ENCODE measurements at regions not wholly inside any gene's neighbourhood (a gene's known extent, or its start where the extent isn't known, plus 50 kb on each side); places are given as distances from the start of the nearest gene placed in this dataset.
A peak's percentile ranks its signal among the peaks of the same experiment; 100 is the strongest.

- TF ChIP-seq, protein P1, sequence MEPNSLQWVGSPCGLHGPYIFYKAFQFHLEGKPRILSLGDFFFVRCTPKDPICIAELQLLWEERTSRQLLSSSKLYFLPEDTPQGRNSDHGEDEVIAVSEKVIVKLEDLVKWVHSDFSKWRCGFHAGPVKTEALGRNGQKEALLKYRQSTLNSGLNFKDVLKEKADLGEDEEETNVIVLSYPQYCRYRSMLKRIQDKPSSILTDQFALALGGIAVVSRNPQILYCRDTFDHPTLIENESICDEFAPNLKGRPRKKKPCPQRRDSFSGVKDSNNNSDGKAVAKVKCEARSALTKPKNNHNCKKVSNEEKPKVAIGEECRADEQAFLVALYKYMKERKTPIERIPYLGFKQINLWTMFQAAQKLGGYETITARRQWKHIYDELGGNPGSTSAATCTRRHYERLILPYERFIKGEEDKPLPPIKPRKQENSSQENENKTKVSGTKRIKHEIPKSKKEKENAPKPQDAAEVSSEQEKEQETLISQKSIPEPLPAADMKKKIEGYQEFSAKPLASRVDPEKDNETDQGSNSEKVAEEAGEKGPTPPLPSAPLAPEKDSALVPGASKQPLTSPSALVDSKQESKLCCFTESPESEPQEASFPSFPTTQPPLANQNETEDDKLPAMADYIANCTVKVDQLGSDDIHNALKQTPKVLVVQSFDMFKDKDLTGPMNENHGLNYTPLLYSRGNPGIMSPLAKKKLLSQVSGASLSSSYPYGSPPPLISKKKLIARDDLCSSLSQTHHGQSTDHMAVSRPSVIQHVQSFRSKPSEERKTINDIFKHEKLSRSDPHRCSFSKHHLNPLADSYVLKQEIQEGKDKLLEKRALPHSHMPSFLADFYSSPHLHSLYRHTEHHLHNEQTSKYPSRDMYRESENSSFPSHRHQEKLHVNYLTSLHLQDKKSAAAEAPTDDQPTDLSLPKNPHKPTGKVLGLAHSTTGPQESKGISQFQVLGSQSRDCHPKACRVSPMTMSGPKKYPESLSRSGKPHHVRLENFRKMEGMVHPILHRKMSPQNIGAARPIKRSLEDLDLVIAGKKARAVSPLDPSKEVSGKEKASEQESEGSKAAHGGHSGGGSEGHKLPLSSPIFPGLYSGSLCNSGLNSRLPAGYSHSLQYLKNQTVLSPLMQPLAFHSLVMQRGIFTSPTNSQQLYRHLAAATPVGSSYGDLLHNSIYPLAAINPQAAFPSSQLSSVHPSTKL (CRISPR knock-in tag; IDR thresholded peaks at IDR 0.05) = peak; percentile 41; the same call in 1 of the 2 replicates
- TF ChIP-seq FOXP4 (CRISPR knock-in tag; IDR thresholded peaks at IDR 0.05) (0 out of 2 replicates have a peak, but pooled peaks have one; percentile 54), ZNF501 (CRISPR knock-in tag; IDR thresholded peaks at IDR 0.05) (0 out of 2 replicates have a peak, but pooled peaks have one; percentile 44), GATAD2A (CRISPR knock-in tag; IDR thresholded peaks at IDR 0.05) (peak; percentile 66), SOX6 (IDR thresholded peaks at IDR 0.05) (no peak), SOX6 (CRISPR knock-in tag; IDR thresholded peaks at IDR 0.05) (peak; percentile 84), ZNF24 (IDR thresholded peaks at IDR 0.05) (peak; percentile 81), NONO (IDR thresholded peaks at IDR 0.05) (no peak), NONO (CRISPR knock-in tag; conservative IDR thresholded peaks at IDR 0.05) (0 out of 2 replicates have a peak, but pooled peaks have one; percentile 41), NFE2 (CRISPR knock-in tag; IDR thresholded peaks at IDR 0.05) (no peak), SOX5 (CRISPR knock-in tag; IDR thresholded peaks at IDR 0.05; ENCODE audit: borderline replicate concordance) (peak; percentile 82), CEBPG (CRISPR knock-in tag; IDR thresholded peaks at IDR 0.05) (0 out of 2 replicates have a peak, but pooled peaks have one; percentile 3), ZFY (CRISPR knock-in tag; IDR thresholded peaks at IDR 0.05) (0 out of 2 replicates have a peak, but pooled peaks have one; percentile 32), ZNF281 (CRISPR knock-in tag; IDR thresholded peaks at IDR 0.05; ENCODE audit: borderline replicate concordance) (peak; percentile 56; the same call in 1 of the 2 replicates), LCORL (IDR thresholded peaks at IDR 0.05) (no peak), LCORL (CRISPR knock-in tag; IDR thresholded peaks at IDR 0.05) (peak; percentile 42; the same call in 1 of the 2 replicates), MZF1 (CRISPR knock-in tag; IDR thresholded peaks at IDR 0.05; ENCODE audit: borderline replicate concordance) (peak; percentile 68; the same call in 1 of the 2 replicates), MED1 (CRISPR knock-in tag; IDR thresholded peaks at IDR 0.05) (peak; percentile 78), SALL1 (CRISPR knock-in tag; IDR thresholded peaks at IDR 0.05) (peak; percentile 60), IKZF1 (IDR thresholded peaks at IDR 0.05) (no peak)
- TF ChIP-seq, protein P2, sequence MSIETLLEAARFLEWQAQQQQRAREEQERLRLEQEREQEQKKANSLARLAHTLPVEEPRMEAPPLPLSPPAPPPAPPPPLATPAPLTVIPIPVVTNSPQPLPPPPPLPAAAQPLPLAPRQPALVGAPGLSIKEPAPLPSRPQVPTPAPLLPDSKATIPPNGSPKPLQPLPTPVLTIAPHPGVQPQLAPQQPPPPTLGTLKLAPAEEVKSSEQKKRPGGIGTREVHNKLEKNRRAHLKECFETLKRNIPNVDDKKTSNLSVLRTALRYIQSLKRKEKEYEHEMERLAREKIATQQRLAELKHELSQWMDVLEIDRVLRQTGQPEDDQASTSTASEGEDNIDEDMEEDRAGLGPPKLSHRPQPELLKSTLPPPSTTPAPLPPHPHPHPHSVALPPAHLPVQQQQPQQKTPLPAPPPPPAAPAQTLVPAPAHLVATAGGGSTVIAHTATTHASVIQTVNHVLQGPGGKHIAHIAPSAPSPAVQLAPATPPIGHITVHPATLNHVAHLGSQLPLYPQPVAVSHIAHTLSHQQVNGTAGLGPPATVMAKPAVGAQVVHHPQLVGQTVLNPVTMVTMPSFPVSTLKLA (IDR thresholded peaks at IDR 0.05) = no peak
Observed at GRCh38 chr2:20532634-20533437, 86.0 kb downstream of the RHOB start (continued).

Measured in HepG2 (cell line).